ES-I3 (cell line): ENCODE measurements at regions not wholly inside any gene's neighbourhood (a gene's known extent, or its start where the extent isn't known, plus 50 kb on each side); places are given as distances from the start of the nearest gene placed in this dataset.

ENCODE experiments used
- H3K36me3 ChIP-seq: 2 replicates; pipeline ENCODE4 v1.6.1; 2013; ENCODE audit warnings: mild to moderate bottlenecking, low read length, control low read depth, moderate library complexity; ENCODE audit not compliant: insufficient read depth
- H3K4me1 ChIP-seq: 2 replicates; pipeline ENCODE4 v1.6.1; 2013; ENCODE audit warnings: mild to moderate bottlenecking, control low read depth, low read length; ENCODE audit not compliant: insufficient read depth
- H3K9ac ChIP-seq: 2 replicates; pipeline ENCODE4 v1.6.1; 2013; ENCODE audit warnings: low read depth, mild to moderate bottlenecking, low read length, moderate library complexity
- H3K9me3 ChIP-seq: 2 replicates; pipeline ENCODE4 v1.6.1; 2013; ENCODE audit warnings: mild to moderate bottlenecking, low read length, moderate library complexity; ENCODE audit not compliant: control insufficient read depth, insufficient read depth

DNA sequence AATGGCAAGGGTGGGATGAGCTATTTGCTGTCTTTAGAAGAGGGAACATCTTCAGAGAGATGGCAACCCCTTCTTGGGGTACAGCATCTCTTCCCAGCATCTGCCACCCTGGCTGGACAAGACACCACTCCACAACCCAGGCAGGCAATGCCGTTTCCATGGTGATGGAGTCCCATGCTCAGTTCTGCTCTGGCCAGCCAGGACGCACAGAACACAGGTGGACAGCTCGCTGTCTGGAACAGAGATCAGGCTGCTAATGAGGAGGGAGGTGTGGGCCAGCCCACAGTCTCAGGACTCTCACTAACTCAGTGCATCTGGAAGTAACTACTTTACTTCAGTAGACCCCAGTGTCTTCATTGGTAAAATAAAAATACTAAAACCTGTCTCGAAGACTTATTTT lies 321.0 kb upstream of the CPEB2 start:
- no peaks in the 10 kb centered on the region for H3K4me1 ChIP-seq
- H3K9ac ChIP-seq: no peak overlapping the region
- no peaks in the 10 kb centered on the region for H3K9me3 ChIP-seq
- no peaks in the 10 kb centered on the region for H3K36me3 ChIP-seq

- Histone ChIP-seq H3K9ac (no peak overlapping the region), H3K4me1 (no peaks in the 10 kb centered on the region), H3K36me3 (no peaks in the 10 kb centered on the region), H3K9me3 (peaks cover 2% of the 10 kb centered on the region; the same call in 1 of the 2 replicates)
Observed at GRCh38 chr4:14693728-14694127, 308.6 kb upstream of the CPEB2 start.

- Histone ChIP-seq H3K9ac (no peak overlapping the region), H3K9me3 (no peaks in the 10 kb centered on the region; the same call in 1 of the 2 replicates), H3K4me1 (no peaks in the 10 kb centered on the region), H3K36me3 (no peaks in the 10 kb centered on the region)
Observed at GRCh38 chr4:14695095-14695845, 307.0 kb upstream of the CPEB2 start.

DNA sequence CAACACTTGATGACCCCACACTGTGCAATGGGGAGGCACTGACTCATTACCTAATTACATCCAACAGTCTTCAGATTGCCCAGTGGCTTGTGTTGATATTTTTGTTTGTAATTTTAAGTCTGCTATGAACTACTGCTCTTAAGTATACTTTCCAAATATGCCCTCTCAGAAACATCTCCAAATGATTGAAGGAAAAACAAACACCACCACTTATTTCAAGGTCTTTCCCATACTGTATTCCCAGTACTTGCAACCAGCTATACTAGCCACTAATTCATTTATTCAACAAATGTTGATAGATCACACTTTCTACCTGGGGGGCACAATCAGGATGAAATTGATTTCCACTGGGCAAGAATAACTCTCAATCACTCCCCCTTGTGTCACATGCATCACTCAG lies 302.2 kb upstream of the CPEB2 start:
- Histone ChIP-seq H3K4me1 (no peaks in the 10 kb centered on the region), H3K9ac (no peak overlapping the region), H3K36me3 (no peaks in the 10 kb centered on the region), H3K9me3 (no peaks in the 10 kb centered on the region)

GRCh38 chr4:14700544-14700943 lies 301.7 kb upstream of the CPEB2 start:
- Histone ChIP-seq H3K9ac (no peak overlapping the region), H3K9me3 (no peaks in the 10 kb centered on the region), H3K4me1 (no peaks in the 10 kb centered on the region), H3K36me3 (no peaks in the 10 kb centered on the region)

GRCh38 chr4:14701389-14701788 lies 300.9 kb upstream of the CPEB2 start:
- H3K9ac ChIP-seq: no peak overlapping the region
- H3K4me1 ChIP-seq: no peaks in the 10 kb centered on the region
- H3K36me3 ChIP-seq: no peaks in the 10 kb centered on the region
- H3K9me3 ChIP-seq: no peaks in the 10 kb centered on the region

DNA sequence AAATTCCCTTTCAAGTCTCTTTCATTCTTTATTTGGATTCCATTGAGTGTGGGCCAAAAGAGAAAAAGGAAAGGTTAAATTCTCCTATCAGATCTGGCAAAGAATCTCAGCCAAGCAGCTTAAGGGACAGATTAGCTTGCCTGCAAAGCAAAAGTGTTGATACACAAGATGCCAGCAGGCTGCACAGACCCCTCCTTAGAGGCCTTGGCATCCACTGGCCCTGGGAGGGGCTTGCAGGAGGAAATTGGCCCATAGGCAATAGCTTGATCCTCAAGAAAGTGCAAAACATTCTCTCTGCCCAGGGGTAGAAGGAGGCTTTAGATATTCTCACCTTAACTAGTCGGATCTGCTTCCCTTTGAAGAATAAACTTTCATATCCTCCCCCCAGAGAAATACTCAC lies 300.4 kb upstream of the CPEB2 start:
- Histone ChIP-seq H3K4me1 (no peaks in the 10 kb centered on the region), H3K9ac (no peak overlapping the region), H3K9me3 (no peaks in the 10 kb centered on the region), H3K36me3 (no peaks in the 10 kb centered on the region)

- no peaks in the 10 kb centered on the region for H3K36me3 ChIP-seq
- H3K9ac ChIP-seq: no peak overlapping the region
- no peaks in the 10 kb centered on the region for H3K9me3 ChIP-seq
- H3K4me1 ChIP-seq: no peaks in the 10 kb centered on the region
Observed at GRCh38 chr4:14708574-14708973, 293.7 kb upstream of the CPEB2 start.

DNA sequence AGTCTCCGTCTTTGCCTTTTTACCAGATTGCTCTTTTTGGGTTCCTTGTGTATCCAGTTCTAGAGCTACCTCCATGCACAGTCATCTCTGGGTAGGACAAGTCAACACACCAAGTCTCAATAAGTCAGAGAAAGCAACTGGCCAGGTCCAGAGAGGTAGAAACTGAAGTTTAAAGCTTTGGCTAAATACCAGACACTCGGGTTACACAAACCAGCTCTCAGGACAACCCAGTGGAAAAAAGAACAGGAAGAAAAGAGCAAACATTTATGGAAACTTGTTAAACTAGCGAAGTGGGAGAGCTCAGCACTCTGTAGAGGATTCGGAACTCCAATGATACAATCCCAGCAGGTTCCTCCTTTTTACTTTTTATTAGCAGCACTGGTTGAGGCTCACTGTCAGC lies 291.0 kb upstream of the CPEB2 start:
- Histone ChIP-seq H3K9ac (no peak overlapping the region), H3K36me3 (no peaks in the 10 kb centered on the region), H3K9me3 (no peaks in the 10 kb centered on the region), H3K4me1 (no peaks in the 10 kb centered on the region)

DNA sequence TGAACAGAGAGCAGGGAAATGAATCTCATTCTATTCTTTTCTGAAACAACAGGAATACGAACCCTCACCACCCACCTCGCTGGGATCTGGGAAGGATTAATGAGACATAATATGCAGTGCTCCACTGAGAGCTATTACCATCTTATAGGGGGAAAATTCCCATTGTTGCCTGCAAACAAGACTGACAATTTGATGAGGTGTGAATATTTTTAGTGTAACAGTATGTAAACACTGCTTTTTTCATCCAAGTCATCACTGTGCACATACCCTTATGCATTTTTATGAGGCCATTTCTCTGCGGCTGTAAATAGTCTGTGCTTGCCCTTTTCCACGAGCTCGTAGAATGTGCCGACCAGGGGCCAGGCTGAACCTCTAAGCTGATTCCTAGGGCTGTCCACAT lies 285.6 kb upstream of the CPEB2 start:
- Histone ChIP-seq H3K9me3 (no peaks in the 10 kb centered on the region), H3K9ac (no peak overlapping the region), H3K4me1 (no peaks in the 10 kb centered on the region), H3K36me3 (no peaks in the 10 kb centered on the region)

DNA sequence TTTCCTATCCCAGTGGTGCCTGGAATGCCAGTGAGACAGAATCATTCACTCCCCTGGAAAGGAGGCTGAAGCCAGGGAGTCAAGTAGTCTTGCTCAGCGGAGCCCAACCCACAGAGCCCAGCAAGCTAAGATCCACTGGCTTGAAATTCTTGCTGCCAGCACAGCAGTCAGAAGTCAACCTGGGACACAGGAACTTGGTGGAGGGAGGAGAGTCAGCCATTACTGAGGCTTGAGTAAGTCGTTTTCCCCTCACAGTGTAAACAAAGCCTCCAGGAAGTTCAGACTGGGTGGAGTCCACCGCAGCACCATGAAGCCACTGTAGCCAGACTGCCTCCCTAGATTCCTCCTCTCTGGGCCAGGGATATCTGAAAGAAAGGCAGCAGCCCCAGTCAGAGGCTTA lies 283.2 kb upstream of the CPEB2 start:
- Histone ChIP-seq H3K36me3 (no peaks in the 10 kb centered on the region), H3K9ac (no peak overlapping the region), H3K4me1 (no peaks in the 10 kb centered on the region), H3K9me3 (no peaks in the 10 kb centered on the region)

DNA sequence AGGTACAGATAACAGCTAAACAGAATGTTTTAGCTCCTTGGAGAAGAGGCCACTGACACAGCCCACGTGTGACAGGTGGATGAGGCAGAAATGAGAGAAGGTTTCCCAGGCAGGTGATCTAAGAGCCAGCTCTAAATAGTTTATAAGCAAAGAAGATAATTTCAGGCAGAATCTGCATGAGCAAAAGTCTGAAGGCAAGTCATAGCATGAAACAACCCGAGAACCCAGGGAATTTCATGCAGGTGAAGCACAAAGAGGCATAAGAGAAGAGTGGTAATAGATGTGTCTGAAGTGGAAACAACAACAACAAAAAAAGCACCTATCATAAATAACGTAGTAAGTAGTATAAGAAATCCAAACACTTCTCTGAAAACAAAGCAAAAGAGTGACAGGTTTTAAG lies 275.8 kb upstream of the CPEB2 start:
- H3K4me1 ChIP-seq: peaks cover 2% of the 10 kb centered on the region; the same call in 1 of the 2 replicates
- H3K9me3 ChIP-seq: no peaks in the 10 kb centered on the region
- H3K9ac ChIP-seq: no peak overlapping the region
- no peaks in the 10 kb centered on the region for H3K36me3 ChIP-seq

GRCh38 chr4:14726877-14727361 lies 275.4 kb upstream of the CPEB2 start:
- H3K36me3 ChIP-seq: no peaks in the 10 kb centered on the region
- no peaks in the 10 kb centered on the region for H3K9me3 ChIP-seq
- H3K4me1 ChIP-seq: peaks cover 2% of the 10 kb centered on the region; the same call in 1 of the 2 replicates
- H3K9ac ChIP-seq: no peak overlapping the region

DNA sequence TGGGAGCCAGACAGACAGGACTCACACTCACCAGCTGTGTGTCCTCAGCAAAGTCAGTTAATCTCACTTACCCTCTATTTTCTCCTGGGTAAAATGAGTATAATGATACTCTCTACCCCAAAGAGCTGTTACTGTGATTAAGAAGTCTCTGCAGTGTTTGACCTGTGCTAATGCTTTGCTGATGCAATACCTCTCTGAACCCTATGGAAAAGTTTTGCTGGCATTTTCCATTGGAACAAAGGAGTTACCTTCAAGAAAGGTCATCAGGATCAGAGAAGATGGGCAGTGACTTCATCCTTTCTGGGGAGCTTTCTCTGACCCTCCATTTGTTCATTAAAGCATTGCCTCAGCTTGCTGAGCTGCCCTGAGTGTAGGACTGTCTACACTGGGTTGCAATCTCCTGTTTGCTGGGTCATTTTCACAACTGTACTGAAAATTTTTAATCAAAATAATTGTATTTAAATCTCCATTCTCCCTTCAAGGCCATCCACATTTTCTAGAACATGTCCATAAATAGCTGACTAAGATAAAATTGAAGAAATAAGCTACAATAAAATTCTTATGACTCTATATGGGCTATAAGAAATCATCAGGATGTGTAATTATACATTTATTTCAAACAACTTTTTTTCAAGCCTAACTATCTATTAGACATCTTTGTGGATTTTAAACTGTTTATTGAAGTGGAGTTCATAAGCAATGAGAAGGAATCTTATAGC lies 272.8 kb upstream of the CPEB2 start:
- H3K9me3 ChIP-seq: no peaks in the 10 kb centered on the region
- H3K9ac ChIP-seq: no peak overlapping the region
- no peaks in the 10 kb centered on the region for H3K36me3 ChIP-seq
- H3K4me1 ChIP-seq: peaks cover 2% of the 10 kb centered on the region; the same call in 1 of the 2 replicates

GRCh38 chr4:14742054-14742453 lies 260.2 kb upstream of the CPEB2 start:
- peaks cover 11% of the 10 kb centered on the region; the same call in 1 of the 2 replicates for H3K4me1 ChIP-seq
- no peak overlapping the region for H3K9ac ChIP-seq
- H3K9me3 ChIP-seq: no peaks in the 10 kb centered on the region
- H3K36me3 ChIP-seq: no peaks in the 10 kb centered on the region
